ENCODE measurements at regions not wholly inside any gene's neighbourhood (a gene's known extent, or its start where the extent isn't known, plus 50 kb on each side); places are given as distances from the start of the nearest gene placed in this dataset.

GRCh38 chr1:239061770-239062169, 324.6 kb upstream of the CHRM3 start:
- TF ChIP-seq, protein P1, sequence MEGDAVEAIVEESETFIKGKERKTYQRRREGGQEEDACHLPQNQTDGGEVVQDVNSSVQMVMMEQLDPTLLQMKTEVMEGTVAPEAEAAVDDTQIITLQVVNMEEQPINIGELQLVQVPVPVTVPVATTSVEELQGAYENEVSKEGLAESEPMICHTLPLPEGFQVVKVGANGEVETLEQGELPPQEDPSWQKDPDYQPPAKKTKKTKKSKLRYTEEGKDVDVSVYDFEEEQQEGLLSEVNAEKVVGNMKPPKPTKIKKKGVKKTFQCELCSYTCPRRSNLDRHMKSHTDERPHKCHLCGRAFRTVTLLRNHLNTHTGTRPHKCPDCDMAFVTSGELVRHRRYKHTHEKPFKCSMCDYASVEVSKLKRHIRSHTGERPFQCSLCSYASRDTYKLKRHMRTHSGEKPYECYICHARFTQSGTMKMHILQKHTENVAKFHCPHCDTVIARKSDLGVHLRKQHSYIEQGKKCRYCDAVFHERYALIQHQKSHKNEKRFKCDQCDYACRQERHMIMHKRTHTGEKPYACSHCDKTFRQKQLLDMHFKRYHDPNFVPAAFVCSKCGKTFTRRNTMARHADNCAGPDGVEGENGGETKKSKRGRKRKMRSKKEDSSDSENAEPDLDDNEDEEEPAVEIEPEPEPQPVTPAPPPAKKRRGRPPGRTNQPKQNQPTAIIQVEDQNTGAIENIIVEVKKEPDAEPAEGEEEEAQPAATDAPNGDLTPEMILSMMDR (IDR thresholded peaks at IDR 0.05), result no peak
- TF ChIP-seq EP300 (IDR thresholded peaks at IDR 0.05), result no peak
